WTC11 (cell line): ENCODE measurements at regions not wholly inside any gene's neighbourhood (a gene's known extent, or its start where the extent isn't known, plus 50 kb on each side); places are given as distances from the start of the nearest gene placed in this dataset.
A peak's percentile ranks its signal among the peaks of the same experiment; 100 is the strongest.

Source experiments
- ATAC-seq: fragments of 200-7000 bp; cut with Tn5 transposase; 2 replicates; pipeline ENCODE4 v1.10.0; 2021; ENCODE audit warnings: mild to moderate bottlenecking, moderate library complexity
- CTCF ChIA-PET: fragments of 300-600 bp; sonication (Branson Sonifier 250); formaldehyde crosslinking; loops from one replicate; lab custom pipeline; 2021; ENCODE audit warnings: antibody characterized with exemption; lab: Charles Lee
- POLR2A ChIA-PET: fragments of 350-600 bp; sonication (Branson Sonifier 250); formaldehyde crosslinking; loops from one replicate; lab custom pipeline; 2021; ENCODE audit warnings: antibody characterized with exemption; lab: Charles Lee
- DNase-seq: peaks from one replicate; pipeline ENCODE4 v3.0.0; 2021; ENCODE audit warnings: low spot score
- H3K27ac Mint-ChIP-seq: 2 replicates; pipeline ENCODE4 v1.8.0; 2021; ENCODE audit warnings: mixed read lengths
- H3K27me3 Mint-ChIP-seq: 2 replicates; pipeline ENCODE4 v1.8.0; 2021; ENCODE audit warnings: low read depth, mild to moderate bottlenecking, moderate library complexity, mixed read lengths
- H3K36me3 Mint-ChIP-seq: 2 replicates; pipeline ENCODE4 v1.8.0; 2021; ENCODE audit warnings: mixed read lengths
- H3K4me1 Mint-ChIP-seq: 2 replicates; pipeline ENCODE4 v1.8.0; 2022; ENCODE audit warnings: mixed read lengths
- H3K4me3 Mint-ChIP-seq: 2 replicates; pipeline ENCODE4 v1.8.0; 2021; ENCODE audit warnings: mild to moderate bottlenecking, moderate library complexity, mixed read lengths
- H3K9me3 Mint-ChIP-seq: 2 replicates; pipeline ENCODE4 v1.8.0; 2021; ENCODE audit warnings: mixed read lengths
- CREM ChIP-seq: sonication (generic); formaldehyde crosslinking; IDR thresholded peaks from 2 replicates; pipeline ENCODE4 v1.8.1; 2022; ENCODE audit warnings: mild to moderate bottlenecking, missing genetic modification reagents, moderate library complexity
- GTF2I ChIP-seq: fragments of 250-450 bp; sonication (Bioruptor Pico); conservative IDR thresholded peaks from 2 replicates; pipeline ENCODE4 v1.4.0; 2021; ENCODE audit warnings: mild to moderate bottlenecking
- KAT7 ChIP-seq: sonication (generic); formaldehyde crosslinking; IDR thresholded peaks from 2 replicates; pipeline ENCODE4 v1.8.1; 2023; ENCODE audit warnings: missing genetic modification reagents, mild to moderate bottlenecking, borderline replicate concordance
- RELA ChIP-seq: sonication (generic); formaldehyde crosslinking; IDR thresholded peaks from 2 replicates; pipeline ENCODE4 v1.8.1; 2022; ENCODE audit warnings: missing genetic modification reagents, mild to moderate bottlenecking, borderline replicate concordance
- SOX15 ChIP-seq: fragments of 250-450 bp; sonication (Bioruptor Pico); IDR thresholded peaks from 2 replicates; pipeline ENCODE4 v1.9.0; 2021; ENCODE audit warnings: mild to moderate bottlenecking
- TEAD4 ChIP-seq: sonication (generic); formaldehyde crosslinking; IDR thresholded peaks from 2 replicates; pipeline ENCODE4 v1.8.0; 2022; ENCODE audit warnings: mild to moderate bottlenecking, missing genetic modification reagents
- ZNF121 ChIP-seq: sonication (generic); formaldehyde crosslinking; IDR thresholded peaks from 2 replicates; pipeline ENCODE4 v1.8.0; 2023; ENCODE audit warnings: missing genetic modification reagents
- ZNF232 ChIP-seq: sonication (generic); formaldehyde crosslinking; IDR thresholded peaks from 2 replicates; pipeline ENCODE4 v1.8.0; 2022; ENCODE audit warnings: mild to moderate bottlenecking, missing genetic modification reagents
- ZNF317 ChIP-seq: sonication (generic); formaldehyde crosslinking; IDR thresholded peaks from 2 replicates; pipeline ENCODE4 v1.8.1; 2023; ENCODE audit warnings: low read depth, mild to moderate bottlenecking, moderate library complexity, missing genetic modification reagents, borderline replicate concordance
- ZNF423 ChIP-seq: fragments of 250-450 bp; sonication (Bioruptor Pico); IDR thresholded peaks from 2 replicates; pipeline ENCODE4 v2.1.2; 2022; ENCODE audit warnings: mild to moderate bottlenecking, moderate library complexity
- TF ChIP-seq, protein P1 (sequence below): sonication (generic); formaldehyde crosslinking; IDR thresholded peaks from 2 replicates; pipeline ENCODE4 v1.8.0; 2022; ENCODE audit warnings: mild to moderate bottlenecking, missing genetic modification reagents
- TF ChIP-seq, protein P2 (sequence below): sonication (generic); formaldehyde crosslinking; IDR thresholded peaks from 2 replicates; pipeline ENCODE4 v1.8.1; 2023; ENCODE audit warnings: mild to moderate bottlenecking, moderate library complexity, missing genetic modification reagents
- TF ChIP-seq, protein P3 (sequence below): fragments of 250-450 bp; sonication (Bioruptor Pico); IDR thresholded peaks from 2 replicates; pipeline ENCODE4 v1.9.0; 2021; ENCODE audit warnings: mild to moderate bottlenecking, borderline replicate concordance
- TF ChIP-seq, protein P4 (sequence below): sonication (generic); formaldehyde crosslinking; conservative IDR thresholded peaks from 2 replicates; pipeline ENCODE4 v1.8.1; 2023; ENCODE audit warnings: mild to moderate bottlenecking, low read depth, missing genetic modification reagents, moderate library complexity
- TF ChIP-seq, protein P5 (sequence below): sonication (generic); formaldehyde crosslinking; IDR thresholded peaks from 2 replicates; pipeline ENCODE4 v1.8.1; 2022; ENCODE audit warnings: missing genetic modification reagents, borderline replicate concordance

DNA sequence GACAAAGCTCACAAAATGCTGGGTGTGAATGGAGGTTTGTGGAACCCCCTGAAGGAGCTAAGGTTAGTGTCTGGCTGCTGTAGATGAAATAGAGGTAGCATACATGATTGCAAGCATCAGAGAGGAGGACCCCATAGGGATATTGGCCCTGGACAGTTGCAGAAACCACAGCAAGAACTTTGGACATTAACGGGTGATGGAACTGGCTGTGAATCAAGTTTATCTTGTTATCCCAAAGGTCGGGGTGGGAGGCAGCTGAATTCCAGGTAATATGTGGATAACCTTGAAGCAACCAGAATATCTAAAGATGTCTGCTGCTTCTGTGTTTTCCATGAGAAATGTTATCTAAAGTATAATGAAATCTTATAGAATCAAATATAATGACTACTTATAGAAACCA lies 447.7 kb downstream of the ZSWIM6 start:
- Mint-ChIP-seq H3K27me3 (no peaks in the 10 kb centered on the region), H3K4me1 (peaks cover 11% of the 10 kb centered on the region), H3K27ac (no peak overlapping the region), H3K9me3 (no peaks in the 10 kb centered on the region), H3K36me3 (no peaks in the 10 kb centered on the region), H3K4me3 (no peak overlapping the region)
- ATAC-seq = no peak
- TF ChIP-seq KAT7 (no peak), GTF2I (CRISPR knock-in tag) (no peak)
- ChIA-PET POLR2A (no interaction called here), CTCF (interaction anchor here (3.1 kb wide), 1 partner anchor 11 kb away, joined by 15 read pairs; no protein-coding TSS in a partner anchor)
- no peak for DNase-seq

DNA sequence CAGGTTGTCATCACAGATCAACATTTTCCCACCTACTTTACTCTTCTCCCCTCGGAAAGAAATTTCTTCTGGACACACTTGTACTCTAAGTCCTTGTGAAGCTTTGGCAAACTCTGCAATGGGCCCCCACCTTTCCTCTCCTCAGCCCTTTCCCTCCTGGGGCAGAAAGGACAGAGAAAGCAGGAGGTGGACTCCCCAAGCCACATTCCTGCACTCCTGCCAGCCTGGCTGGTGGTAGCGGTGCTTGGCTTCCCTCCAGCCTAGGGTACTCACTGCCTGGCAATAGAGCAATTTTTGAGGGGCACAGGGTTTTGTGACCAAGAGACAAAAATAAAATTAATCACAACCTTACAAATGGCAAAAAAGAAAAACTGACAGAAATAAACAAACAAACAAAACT lies 451.4 kb downstream of the ZSWIM6 start:
- Mint-ChIP-seq H3K4me1 (peaks cover 11% of the 10 kb centered on the region), H3K27ac (no peak overlapping the region), H3K36me3 (no peaks in the 10 kb centered on the region), H3K4me3 (no peak overlapping the region)
- DNase-seq = no peak
- CTCF ChIA-PET = interaction anchor here (1.1 to 1.7 kb wide), 2 partner anchors 15 to 125 kb away, joined by 3 to 13 read pairs; no protein-coding TSS in a partner anchor
- POLR2A ChIA-PET = no interaction called here
- TF ChIP-seq, protein P1, sequence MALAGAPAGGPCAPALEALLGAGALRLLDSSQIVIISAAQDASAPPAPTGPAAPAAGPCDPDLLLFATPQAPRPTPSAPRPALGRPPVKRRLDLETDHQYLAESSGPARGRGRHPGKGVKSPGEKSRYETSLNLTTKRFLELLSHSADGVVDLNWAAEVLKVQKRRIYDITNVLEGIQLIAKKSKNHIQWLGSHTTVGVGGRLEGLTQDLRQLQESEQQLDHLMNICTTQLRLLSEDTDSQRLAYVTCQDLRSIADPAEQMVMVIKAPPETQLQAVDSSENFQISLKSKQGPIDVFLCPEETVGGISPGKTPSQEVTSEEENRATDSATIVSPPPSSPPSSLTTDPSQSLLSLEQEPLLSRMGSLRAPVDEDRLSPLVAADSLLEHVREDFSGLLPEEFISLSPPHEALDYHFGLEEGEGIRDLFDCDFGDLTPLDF (CRISPR knock-in tag) = no peak
- TF ChIP-seq ZNF232 (CRISPR knock-in tag) (no peak), RELA (no peak), CREM (CRISPR knock-in tag) (no peak), ZNF423 (CRISPR knock-in tag) (0 out of 2 replicates have a peak, but pooled peaks have one; percentile 11), SOX15 (CRISPR knock-in tag) (no peak)
- TF ChIP-seq, protein P2, sequence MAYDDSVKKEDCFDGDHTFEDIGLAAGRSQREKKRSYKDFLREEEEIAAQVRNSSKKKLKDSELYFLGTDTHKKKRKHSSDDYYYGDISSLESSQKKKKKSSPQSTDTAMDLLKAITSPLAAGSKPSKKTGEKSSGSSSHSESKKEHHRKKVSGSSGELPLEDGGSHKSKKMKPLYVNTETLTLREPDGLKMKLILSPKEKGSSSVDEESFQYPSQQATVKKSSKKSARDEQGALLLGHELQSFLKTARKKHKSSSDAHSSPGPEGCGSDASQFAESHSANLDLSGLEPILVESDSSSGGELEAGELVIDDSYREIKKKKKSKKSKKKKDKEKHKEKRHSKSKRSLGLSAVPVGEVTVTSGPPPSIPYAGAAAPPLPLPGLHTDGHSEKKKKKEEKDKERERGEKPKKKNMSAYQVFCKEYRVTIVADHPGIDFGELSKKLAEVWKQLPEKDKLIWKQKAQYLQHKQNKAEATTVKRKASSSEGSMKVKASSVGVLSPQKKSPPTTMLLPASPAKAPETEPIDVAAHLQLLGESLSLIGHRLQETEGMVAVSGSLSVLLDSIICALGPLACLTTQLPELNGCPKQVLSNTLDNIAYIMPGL (CRISPR knock-in tag) = no peak
- TF ChIP-seq, all 79 proteins: peak for 1
- ATAC-seq = peak; percentile 59; the same call in 1 of the 2 replicates
- Mint-ChIP-seq H3K9me3 (peaks cover 8% of the 10 kb centered on the region; the same call in 1 of the 2 replicates), H3K27me3 (no peaks in the 10 kb centered on the region)

DNA sequence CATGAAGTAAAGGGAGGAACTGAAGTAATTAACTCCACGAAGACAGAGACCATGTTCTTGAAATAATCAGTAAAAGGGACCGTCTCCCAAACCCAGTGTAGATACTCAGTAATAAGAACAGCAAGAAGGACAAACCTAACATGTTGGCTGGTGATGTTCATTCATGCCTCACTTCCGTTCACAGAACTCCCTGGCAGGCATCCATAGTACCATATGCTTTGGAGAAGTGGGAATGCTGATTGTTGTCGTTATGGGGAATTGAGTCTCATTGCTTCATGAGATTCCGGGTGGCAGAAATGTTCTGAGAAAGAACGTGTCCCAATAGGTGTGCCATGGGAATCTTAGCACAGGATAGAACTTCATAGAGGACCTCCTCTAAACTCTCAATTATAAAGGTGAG lies 452.3 kb downstream of the ZSWIM6 start:
- Mint-ChIP-seq H3K27me3 (no peaks in the 10 kb centered on the region), H3K36me3 (no peaks in the 10 kb centered on the region), H3K9me3 (peaks cover 8% of the 10 kb centered on the region; the same call in 1 of the 2 replicates), H3K4me1 (peaks cover 11% of the 10 kb centered on the region), H3K4me3 (no peak overlapping the region), H3K27ac (no peak overlapping the region)
- TF ChIP-seq ZNF121 (CRISPR knock-in tag) = no peak
- TF ChIP-seq, protein P3, sequence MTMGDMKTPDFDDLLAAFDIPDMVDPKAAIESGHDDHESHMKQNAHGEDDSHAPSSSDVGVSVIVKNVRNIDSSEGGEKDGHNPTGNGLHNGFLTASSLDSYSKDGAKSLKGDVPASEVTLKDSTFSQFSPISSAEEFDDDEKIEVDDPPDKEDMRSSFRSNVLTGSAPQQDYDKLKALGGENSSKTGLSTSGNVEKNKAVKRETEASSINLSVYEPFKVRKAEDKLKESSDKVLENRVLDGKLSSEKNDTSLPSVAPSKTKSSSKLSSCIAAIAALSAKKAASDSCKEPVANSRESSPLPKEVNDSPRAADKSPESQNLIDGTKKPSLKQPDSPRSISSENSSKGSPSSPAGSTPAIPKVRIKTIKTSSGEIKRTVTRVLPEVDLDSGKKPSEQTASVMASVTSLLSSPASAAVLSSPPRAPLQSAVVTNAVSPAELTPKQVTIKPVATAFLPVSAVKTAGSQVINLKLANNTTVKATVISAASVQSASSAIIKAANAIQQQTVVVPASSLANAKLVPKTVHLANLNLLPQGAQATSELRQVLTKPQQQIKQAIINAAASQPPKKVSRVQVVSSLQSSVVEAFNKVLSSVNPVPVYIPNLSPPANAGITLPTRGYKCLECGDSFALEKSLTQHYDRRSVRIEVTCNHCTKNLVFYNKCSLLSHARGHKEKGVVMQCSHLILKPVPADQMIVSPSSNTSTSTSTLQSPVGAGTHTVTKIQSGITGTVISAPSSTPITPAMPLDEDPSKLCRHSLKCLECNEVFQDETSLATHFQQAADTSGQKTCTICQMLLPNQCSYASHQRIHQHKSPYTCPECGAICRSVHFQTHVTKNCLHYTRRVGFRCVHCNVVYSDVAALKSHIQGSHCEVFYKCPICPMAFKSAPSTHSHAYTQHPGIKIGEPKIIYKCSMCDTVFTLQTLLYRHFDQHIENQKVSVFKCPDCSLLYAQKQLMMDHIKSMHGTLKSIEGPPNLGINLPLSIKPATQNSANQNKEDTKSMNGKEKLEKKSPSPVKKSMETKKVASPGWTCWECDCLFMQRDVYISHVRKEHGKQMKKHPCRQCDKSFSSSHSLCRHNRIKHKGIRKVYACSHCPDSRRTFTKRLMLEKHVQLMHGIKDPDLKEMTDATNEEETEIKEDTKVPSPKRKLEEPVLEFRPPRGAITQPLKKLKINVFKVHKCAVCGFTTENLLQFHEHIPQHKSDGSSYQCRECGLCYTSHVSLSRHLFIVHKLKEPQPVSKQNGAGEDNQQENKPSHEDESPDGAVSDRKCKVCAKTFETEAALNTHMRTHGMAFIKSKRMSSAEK (CRISPR knock-in tag) = no peak
- TF ChIP-seq, protein P4, sequence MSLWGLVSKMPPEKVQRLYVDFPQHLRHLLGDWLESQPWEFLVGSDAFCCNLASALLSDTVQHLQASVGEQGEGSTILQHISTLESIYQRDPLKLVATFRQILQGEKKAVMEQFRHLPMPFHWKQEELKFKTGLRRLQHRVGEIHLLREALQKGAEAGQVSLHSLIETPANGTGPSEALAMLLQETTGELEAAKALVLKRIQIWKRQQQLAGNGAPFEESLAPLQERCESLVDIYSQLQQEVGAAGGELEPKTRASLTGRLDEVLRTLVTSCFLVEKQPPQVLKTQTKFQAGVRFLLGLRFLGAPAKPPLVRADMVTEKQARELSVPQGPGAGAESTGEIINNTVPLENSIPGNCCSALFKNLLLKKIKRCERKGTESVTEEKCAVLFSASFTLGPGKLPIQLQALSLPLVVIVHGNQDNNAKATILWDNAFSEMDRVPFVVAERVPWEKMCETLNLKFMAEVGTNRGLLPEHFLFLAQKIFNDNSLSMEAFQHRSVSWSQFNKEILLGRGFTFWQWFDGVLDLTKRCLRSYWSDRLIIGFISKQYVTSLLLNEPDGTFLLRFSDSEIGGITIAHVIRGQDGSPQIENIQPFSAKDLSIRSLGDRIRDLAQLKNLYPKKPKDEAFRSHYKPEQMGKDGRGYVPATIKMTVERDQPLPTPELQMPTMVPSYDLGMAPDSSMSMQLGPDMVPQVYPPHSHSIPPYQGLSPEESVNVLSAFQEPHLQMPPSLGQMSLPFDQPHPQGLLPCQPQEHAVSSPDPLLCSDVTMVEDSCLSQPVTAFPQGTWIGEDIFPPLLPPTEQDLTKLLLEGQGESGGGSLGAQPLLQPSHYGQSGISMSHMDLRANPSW (CRISPR knock-in tag) = no peak
- TF ChIP-seq, protein P5, sequence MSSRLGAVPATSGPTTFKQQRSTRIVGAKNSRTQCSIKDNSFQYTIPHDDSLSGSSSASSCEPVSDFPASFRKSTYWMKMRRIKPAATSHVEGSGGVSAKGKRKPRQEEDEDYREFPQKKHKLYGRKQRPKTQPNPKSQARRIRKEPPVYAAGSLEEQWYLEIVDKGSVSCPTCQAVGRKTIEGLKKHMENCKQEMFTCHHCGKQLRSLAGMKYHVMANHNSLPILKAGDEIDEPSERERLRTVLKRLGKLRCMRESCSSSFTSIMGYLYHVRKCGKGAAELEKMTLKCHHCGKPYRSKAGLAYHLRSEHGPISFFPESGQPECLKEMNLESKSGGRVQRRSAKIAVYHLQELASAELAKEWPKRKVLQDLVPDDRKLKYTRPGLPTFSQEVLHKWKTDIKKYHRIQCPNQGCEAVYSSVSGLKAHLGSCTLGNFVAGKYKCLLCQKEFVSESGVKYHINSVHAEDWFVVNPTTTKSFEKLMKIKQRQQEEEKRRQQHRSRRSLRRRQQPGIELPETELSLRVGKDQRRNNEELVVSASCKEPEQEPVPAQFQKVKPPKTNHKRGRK = no peak
- no peak for TF ChIP-seq TEAD4 (CRISPR knock-in tag)
- no peak for TF ChIP-seq ZNF317 (CRISPR knock-in tag)
- DNase-seq (no peak), ATAC-seq (no peak)
- ChIA-PET CTCF (interaction anchor here (0.7 to 1.7 kb wide), 3 partner anchors 16 to 105 kb away, joined by 4 to 13 read pairs (median 6); no protein-coding TSS in a partner anchor), POLR2A (no interaction called here)
